ENCODE measurements at regions not wholly inside any gene's neighbourhood (a gene's known extent, or its start where the extent isn't known, plus 50 kb on each side); places are given as distances from the start of the nearest gene placed in this dataset.

DNA sequence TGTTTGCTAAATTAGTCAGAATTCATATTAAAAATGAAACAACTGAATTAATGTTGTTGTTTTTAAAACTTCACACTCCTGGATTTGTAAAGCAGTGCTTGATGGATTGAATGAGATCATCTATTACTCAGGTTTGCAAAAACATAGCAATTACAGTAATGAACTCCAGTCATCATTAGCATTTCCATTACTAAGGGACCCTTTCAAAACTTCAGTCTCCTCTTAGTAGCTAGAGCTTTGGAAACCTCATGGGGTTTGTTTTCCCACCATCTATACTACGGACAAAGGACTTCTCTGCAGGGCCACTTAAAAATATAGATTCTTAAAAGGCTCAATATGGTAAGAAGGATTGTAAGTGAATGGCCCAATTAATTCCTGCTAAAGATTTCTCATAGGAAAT is 174.5 kb upstream of the PRNP start:
- intact Hi-C loops (cut with micrococcal nuclease) = no loop called here
- Histone ChIP-seq H3K36me3 (no peaks in the 10 kb centered on the region), H3K27ac (replicated peaks) (no peak overlapping the region), H3K27me3 (ENCODE audit: low read depth) (no peaks in the 10 kb centered on the region), H3K4me3 (no peak overlapping the region), H3K4me1 (no peaks in the 10 kb centered on the region), H3K9me3 (replicated peaks) (peaks cover 11% of the 10 kb centered on the region)
- no peak for DNase-seq
- TF ChIP-seq CTCF (IDR thresholded peaks at IDR 0.05; ENCODE audit: borderline replicate concordance) = no peak

DNA sequence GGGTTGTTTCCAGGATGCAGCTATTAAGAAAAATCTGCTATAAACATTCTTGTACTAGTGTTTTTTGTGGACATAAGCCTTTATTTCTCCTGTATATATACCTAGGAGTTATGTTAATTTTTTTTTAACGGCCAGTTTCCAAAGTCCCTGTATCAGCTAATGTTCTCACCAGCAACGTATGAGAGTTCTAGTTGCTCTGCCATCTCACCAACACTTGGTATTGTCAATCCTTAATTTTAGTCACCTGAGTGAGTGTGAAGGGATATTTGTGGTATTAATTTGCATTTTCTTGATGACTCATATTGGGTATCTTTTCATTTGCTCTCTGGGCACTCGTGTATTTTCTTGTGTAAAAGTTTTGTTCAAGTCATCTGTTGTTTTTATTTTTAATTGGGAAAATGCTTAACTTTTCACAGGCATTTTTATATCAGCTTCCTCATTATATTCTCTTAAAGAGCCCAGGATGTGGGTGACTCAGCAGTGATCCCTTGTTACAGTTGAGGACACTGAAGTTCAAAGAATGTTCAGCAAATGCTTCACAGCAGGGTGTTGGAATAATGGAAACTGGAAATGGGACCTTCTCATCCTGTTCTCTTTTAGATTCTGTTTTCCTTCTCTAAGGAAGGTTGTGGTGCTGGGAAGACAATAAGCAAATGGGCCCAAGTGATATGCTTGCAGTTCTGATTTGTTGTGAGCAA is 176.3 kb upstream of the PRNP start:
- intact Hi-C loops (cut with micrococcal nuclease) = no loop called here
- Histone ChIP-seq H3K9me3 (replicated peaks) (peaks cover 11% of the 10 kb centered on the region), H3K36me3 (no peaks in the 10 kb centered on the region), H3K4me1 (no peaks in the 10 kb centered on the region), H3K27me3 (ENCODE audit: low read depth) (peaks cover 5% of the 10 kb centered on the region), H3K4me3 (no peak overlapping the region), H3K27ac (replicated peaks) (no peak overlapping the region)
- DNase-seq = no peak
- TF ChIP-seq CTCF (IDR thresholded peaks at IDR 0.05; ENCODE audit: borderline replicate concordance) = no peak

DNA sequence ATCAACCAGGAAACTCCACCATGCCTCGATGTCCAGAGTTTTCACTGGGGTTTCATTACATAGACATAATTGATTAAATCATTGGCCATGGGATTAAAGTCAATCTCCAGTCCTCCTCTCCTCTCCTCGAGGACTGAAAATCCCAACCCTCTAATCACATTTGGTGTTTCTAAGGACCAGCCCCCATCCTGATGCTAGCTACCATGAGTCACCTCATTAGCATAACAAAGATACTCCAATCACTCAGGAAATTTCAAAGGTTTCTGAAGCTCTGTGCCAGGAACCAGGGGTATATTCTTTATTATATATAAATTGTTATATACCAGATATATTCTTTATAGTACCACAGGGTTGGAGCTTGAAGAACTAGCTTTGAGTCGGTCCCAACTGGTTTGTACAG is 177.5 kb upstream of the PRNP start:
- Histone ChIP-seq H3K27me3 (ENCODE audit: low read depth) (peaks cover 13% of the 10 kb centered on the region), H3K9me3 (replicated peaks) (peaks cover 11% of the 10 kb centered on the region), H3K4me3 (no peak overlapping the region), H3K36me3 (no peaks in the 10 kb centered on the region), H3K4me1 (no peaks in the 10 kb centered on the region), H3K27ac (replicated peaks) (no peak overlapping the region)
- no peak for DNase-seq
- no peak for TF ChIP-seq CTCF (IDR thresholded peaks at IDR 0.05; ENCODE audit: borderline replicate concordance)
- intact Hi-C loops (cut with micrococcal nuclease) = no loop called here

GRCh38 chr20:4507288-4507719 is 179.0 kb upstream of the PRNP start:
- no peak overlapping the region for H3K4me3 ChIP-seq
- intact Hi-C loops (cut with micrococcal nuclease) = no loop called here
- TF ChIP-seq CTCF (IDR thresholded peaks at IDR 0.05; ENCODE audit: borderline replicate concordance) = no peak
- H3K27ac ChIP-seq (replicated peaks) = no peak overlapping the region
- DNase-seq = no peak
- no peaks in the 10 kb centered on the region for H3K36me3 ChIP-seq
- peaks cover 11% of the 10 kb centered on the region for H3K9me3 ChIP-seq (replicated peaks)
- H3K27me3 ChIP-seq (ENCODE audit: low read depth) = peaks cover 22% of the 10 kb centered on the region
- no peaks in the 10 kb centered on the region for H3K4me1 ChIP-seq

- no peak overlapping the region for H3K27ac ChIP-seq (replicated peaks)
- no peak overlapping the region for H3K4me3 ChIP-seq
- TF ChIP-seq CTCF (IDR thresholded peaks at IDR 0.05; ENCODE audit: borderline replicate concordance) = no peak
- no peak for DNase-seq
- H3K36me3 ChIP-seq = no peaks in the 10 kb centered on the region
- peaks cover 28% of the 10 kb centered on the region for H3K27me3 ChIP-seq (ENCODE audit: low read depth)
- intact Hi-C loops (cut with micrococcal nuclease) = no loop called here
- peaks cover 18% of the 10 kb centered on the region for H3K9me3 ChIP-seq (replicated peaks)
- no peaks in the 10 kb centered on the region for H3K4me1 ChIP-seq
Observed at GRCh38 chr20:4504814-4505213, 181.4 kb upstream of the PRNP start.
